ENCODE measurements at regions not wholly inside any gene's neighbourhood (a gene's known extent, or its start where the extent isn't known, plus 50 kb on each side); places are given as distances from the start of the nearest gene placed in this dataset.

- no peak for TF ChIP-seq POLR2AphosphoS5 (IDR thresholded peaks at IDR 0.05)
- TF ChIP-seq, protein P1, sequence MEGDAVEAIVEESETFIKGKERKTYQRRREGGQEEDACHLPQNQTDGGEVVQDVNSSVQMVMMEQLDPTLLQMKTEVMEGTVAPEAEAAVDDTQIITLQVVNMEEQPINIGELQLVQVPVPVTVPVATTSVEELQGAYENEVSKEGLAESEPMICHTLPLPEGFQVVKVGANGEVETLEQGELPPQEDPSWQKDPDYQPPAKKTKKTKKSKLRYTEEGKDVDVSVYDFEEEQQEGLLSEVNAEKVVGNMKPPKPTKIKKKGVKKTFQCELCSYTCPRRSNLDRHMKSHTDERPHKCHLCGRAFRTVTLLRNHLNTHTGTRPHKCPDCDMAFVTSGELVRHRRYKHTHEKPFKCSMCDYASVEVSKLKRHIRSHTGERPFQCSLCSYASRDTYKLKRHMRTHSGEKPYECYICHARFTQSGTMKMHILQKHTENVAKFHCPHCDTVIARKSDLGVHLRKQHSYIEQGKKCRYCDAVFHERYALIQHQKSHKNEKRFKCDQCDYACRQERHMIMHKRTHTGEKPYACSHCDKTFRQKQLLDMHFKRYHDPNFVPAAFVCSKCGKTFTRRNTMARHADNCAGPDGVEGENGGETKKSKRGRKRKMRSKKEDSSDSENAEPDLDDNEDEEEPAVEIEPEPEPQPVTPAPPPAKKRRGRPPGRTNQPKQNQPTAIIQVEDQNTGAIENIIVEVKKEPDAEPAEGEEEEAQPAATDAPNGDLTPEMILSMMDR (IDR thresholded peaks at IDR 0.05 in 8 of 11, conservative IDR thresholded peaks at IDR 0.05 in 3 of 11) = no peak
Observed at GRCh38 chr2:6202756-6203155, 510.6 kb downstream of the SOX11 start.

Measured in spleen (tissue), 7 donors.